ENCODE measurements at regions not wholly inside any gene's neighbourhood (a gene's known extent, or its start where the extent isn't known, plus 50 kb on each side); places are given as distances from the start of the nearest gene placed in this dataset.

- ATAC-seq (ENCODE audit: low read depth) (no peak), DNase-seq (no peak)
- Histone ChIP-seq H3K79me2 (ENCODE audit: control insufficient read depth, insufficient read depth, low read length) (no peaks in the 10 kb centered on the region), H3K4me2 (replicated peaks; ENCODE audit: low read depth, low read length, poor library complexity, severe bottlenecking) (no peak overlapping the region), H3K9me3 (ENCODE audit: control extremely low read depth in 1 of 3, control insufficient read depth in 2 of 3, insufficient read depth in 1 of 3, low read length in 2 of 3) (no peaks in the 10 kb centered on the region), H2AFZ (ENCODE audit: insufficient read depth, low read depth, low read length, poor library complexity, severe bottlenecking) (no peak overlapping the region), H3K36me3 (replicated peaks in 1 of 2; ENCODE audit: control extremely low read depth in 1 of 2, control insufficient read depth in 1 of 2, extremely low read depth in 1 of 2, insufficient read depth in 2 of 2, low read length in 1 of 2) (no peaks in the 10 kb centered on the region), H3K4me3 (ENCODE audit: control extremely low read depth in 1 of 5, extremely low read depth in 1 of 5, insufficient read depth in 1 of 5, low read depth in 2 of 5, low read length in 4 of 5) (no peak overlapping the region), H3K27ac (ENCODE audit: low read length in 2 of 2) (no peak overlapping the region), H3K27me3 (replicated peaks in 1 of 4; ENCODE audit: control extremely low read depth in 1 of 4, control insufficient read depth in 3 of 4, insufficient read depth in 4 of 4, low read length in 3 of 4) (no peaks in the 10 kb centered on the region), H3K9ac (ENCODE audit: low read length) (no peak overlapping the region), H3K4me1 (ENCODE audit: control insufficient read depth in 2 of 2, insufficient read depth in 2 of 2, low read length in 2 of 2) (no peaks in the 10 kb centered on the region), H4K20me1 (ENCODE audit: control insufficient read depth, insufficient read depth, low read length, poor library complexity, severe bottlenecking) (no peaks in the 10 kb centered on the region)
- no peaks in the 10 kb centered on the region for H3K9me3 Mint-ChIP-seq (ENCODE audit: insufficient read depth)
- TF ChIP-seq, protein P1, sequence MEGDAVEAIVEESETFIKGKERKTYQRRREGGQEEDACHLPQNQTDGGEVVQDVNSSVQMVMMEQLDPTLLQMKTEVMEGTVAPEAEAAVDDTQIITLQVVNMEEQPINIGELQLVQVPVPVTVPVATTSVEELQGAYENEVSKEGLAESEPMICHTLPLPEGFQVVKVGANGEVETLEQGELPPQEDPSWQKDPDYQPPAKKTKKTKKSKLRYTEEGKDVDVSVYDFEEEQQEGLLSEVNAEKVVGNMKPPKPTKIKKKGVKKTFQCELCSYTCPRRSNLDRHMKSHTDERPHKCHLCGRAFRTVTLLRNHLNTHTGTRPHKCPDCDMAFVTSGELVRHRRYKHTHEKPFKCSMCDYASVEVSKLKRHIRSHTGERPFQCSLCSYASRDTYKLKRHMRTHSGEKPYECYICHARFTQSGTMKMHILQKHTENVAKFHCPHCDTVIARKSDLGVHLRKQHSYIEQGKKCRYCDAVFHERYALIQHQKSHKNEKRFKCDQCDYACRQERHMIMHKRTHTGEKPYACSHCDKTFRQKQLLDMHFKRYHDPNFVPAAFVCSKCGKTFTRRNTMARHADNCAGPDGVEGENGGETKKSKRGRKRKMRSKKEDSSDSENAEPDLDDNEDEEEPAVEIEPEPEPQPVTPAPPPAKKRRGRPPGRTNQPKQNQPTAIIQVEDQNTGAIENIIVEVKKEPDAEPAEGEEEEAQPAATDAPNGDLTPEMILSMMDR (IDR thresholded peaks at IDR 0.05): no peak
- no peak for TF ChIP-seq EZH2 (IDR thresholded peaks at IDR 0.05; ENCODE audit: borderline replicate concordance, insufficient read depth, low read depth, low read length, poor library complexity, severe bottlenecking)
- no peaks in the 10 kb centered on the region for H3K27me3 Mint-ChIP-seq
- no CpG with 5 or more reads among the region's 1 CpG for WGBS (ENCODE audit: insufficient coverage)
- H3K4me1 Mint-ChIP-seq: no peaks in the 10 kb centered on the region
- POLR2A ChIA-PET: no interaction called here
- intact Hi-C loops (cut with micrococcal nuclease): no loop called here
- H3K4me3 Mint-ChIP-seq: no peak overlapping the region
- CTCF ChIA-PET: no interaction called here
- no peak overlapping the region for H3K27ac Mint-ChIP-seq
Observed at GRCh38 chr3:152091725-152092124, 177.0 kb upstream of the MBNL1 start.

DNA sequence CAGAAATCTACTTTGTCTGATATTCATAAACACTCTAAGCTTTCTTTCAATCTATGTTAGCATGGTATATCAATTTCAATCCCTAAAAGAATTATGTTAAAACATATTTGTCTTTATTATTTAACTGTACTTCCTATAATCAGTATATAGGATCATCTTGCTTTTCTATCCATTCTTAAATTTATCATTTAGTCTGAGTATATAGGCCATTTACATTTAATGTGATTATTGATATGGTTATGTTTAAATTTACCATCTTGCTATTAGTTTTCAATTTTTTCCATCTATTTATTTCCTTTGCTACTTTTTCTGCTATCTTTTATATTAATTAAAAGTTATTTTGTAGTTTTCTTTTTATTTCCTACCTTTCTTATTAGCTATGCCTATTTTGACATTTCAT, 174.8 kb upstream of the MBNL1 start:
- Histone ChIP-seq H3K9ac (ENCODE audit: low read length) (no peak overlapping the region), H4K20me1 (ENCODE audit: control insufficient read depth, insufficient read depth, low read length, poor library complexity, severe bottlenecking) (no peaks in the 10 kb centered on the region), H3K27me3 (replicated peaks in 1 of 4; ENCODE audit: control extremely low read depth in 1 of 4, control insufficient read depth in 3 of 4, insufficient read depth in 4 of 4, low read length in 3 of 4) (no peaks in the 10 kb centered on the region), H3K9me3 (ENCODE audit: control extremely low read depth in 1 of 3, control insufficient read depth in 2 of 3, insufficient read depth in 1 of 3, low read length in 2 of 3) (no peaks in the 10 kb centered on the region), H3K27ac (ENCODE audit: low read length in 2 of 2) (no peak overlapping the region), H3K79me2 (ENCODE audit: control insufficient read depth, insufficient read depth, low read length) (no peaks in the 10 kb centered on the region), H3K36me3 (replicated peaks in 1 of 2; ENCODE audit: control extremely low read depth in 1 of 2, control insufficient read depth in 1 of 2, extremely low read depth in 1 of 2, insufficient read depth in 2 of 2, low read length in 1 of 2) (no peaks in the 10 kb centered on the region), H3K4me2 (replicated peaks; ENCODE audit: low read depth, low read length, poor library complexity, severe bottlenecking) (no peak overlapping the region), H3K4me1 (ENCODE audit: control insufficient read depth in 2 of 2, insufficient read depth in 2 of 2, low read length in 2 of 2) (no peaks in the 10 kb centered on the region), H3K4me3 (ENCODE audit: control extremely low read depth in 1 of 5, extremely low read depth in 1 of 5, insufficient read depth in 1 of 5, low read depth in 2 of 5, low read length in 4 of 5) (no peak overlapping the region), H2AFZ (ENCODE audit: insufficient read depth, low read depth, low read length, poor library complexity, severe bottlenecking) (no peak overlapping the region)
- Mint-ChIP-seq H3K9me3 (ENCODE audit: insufficient read depth) (no peaks in the 10 kb centered on the region), H3K4me1 (no peaks in the 10 kb centered on the region), H3K4me3 (no peak overlapping the region), H3K27ac (no peak overlapping the region), H3K27me3 (no peaks in the 10 kb centered on the region)
- ChIA-PET POLR2A (no interaction called here), CTCF (no interaction called here)
- TF ChIP-seq, protein P1 (IDR thresholded peaks at IDR 0.05): no peak
- TF ChIP-seq EZH2 (IDR thresholded peaks at IDR 0.05; ENCODE audit: borderline replicate concordance, insufficient read depth, low read depth, low read length, poor library complexity, severe bottlenecking): no peak
- no peak for DNase-seq
- intact Hi-C loops (cut with micrococcal nuclease): no loop called here
- no peak for ATAC-seq (ENCODE audit: low read depth)

Data from B cell (primary cell).